KMS-11 (cell line): ENCODE measurements at regions not wholly inside any gene's neighbourhood (a gene's known extent, or its start where the extent isn't known, plus 50 kb on each side); places are given as distances from the start of the nearest gene placed in this dataset.

Experiments used
- H2AFZ ChIP-seq: fragments of 200-600 bp; sonication (generic); 2 replicates; pipeline ENCODE4 v1.6.1; 2016; ENCODE audit warnings: antibody characterized with exemption, mixed run types, low read depth
- H3K27ac ChIP-seq: fragments of 200-600 bp; sonication (generic); 2 replicates; pipeline ENCODE4 v1.6.1; 2016; ENCODE audit warnings: mild to moderate bottlenecking, mixed run types
- H3K27me3 ChIP-seq: fragments of 200-600 bp; sonication (generic); 2 replicates; pipeline ENCODE4 v1.6.1; 2017; ENCODE audit warnings: mild to moderate bottlenecking, low read depth, mixed run types, moderate library complexity; ENCODE audit not compliant: insufficient read depth
- H3K36me3 ChIP-seq: fragments of 200-600 bp; sonication (generic); 2 replicates; pipeline ENCODE4 v1.6.1; 2017; ENCODE audit warnings: mild to moderate bottlenecking, mixed run types; ENCODE audit not compliant: insufficient read depth
- H3K4me1 ChIP-seq: fragments of 200-600 bp; sonication (generic); 2 replicates; pipeline ENCODE4 v1.6.1; 2016; ENCODE audit warnings: mild to moderate bottlenecking, low read depth, mixed run types; ENCODE audit not compliant: poor library complexity, severe bottlenecking
- H3K4me2 ChIP-seq: fragments of 200-600 bp; sonication (generic); 2 replicates; pipeline ENCODE4 v1.7.0; 2016; ENCODE audit warnings: mild to moderate bottlenecking, mixed run types
- H3K4me3 ChIP-seq: fragments of 200-600 bp; sonication (generic); IDR thresholded peaks from 2 replicates; pipeline ENCODE4 v1.6.1; 2017; ENCODE audit warnings: low read depth, low read length, mixed read lengths; ENCODE audit not compliant: insufficient read depth
- H3K79me2 ChIP-seq: fragments of 200-600 bp; sonication (generic); 2 replicates; pipeline ENCODE4 v1.6.1; 2016; ENCODE audit warnings: low read depth, mixed run types; ENCODE audit not compliant: insufficient read depth
- H3K9ac ChIP-seq: fragments of 200-600 bp; sonication (generic); 2 replicates; pipeline ENCODE4 v1.6.1; 2016; ENCODE audit warnings: mild to moderate bottlenecking, mixed run types
- H4K20me1 ChIP-seq: fragments of 200-600 bp; sonication (generic); 2 replicates; pipeline ENCODE4 v1.6.1; 2016; ENCODE audit warnings: mild to moderate bottlenecking, mixed run types; ENCODE audit not compliant: insufficient read depth
- CTCF ChIP-seq: fragments of 200-600 bp; sonication (generic); conservative IDR thresholded peaks from 2 replicates; pipeline ENCODE4 v1.6.1; 2017; ENCODE audit warnings: low read depth, mild to moderate bottlenecking, antibody characterized with exemption, low read length, moderate library complexity, mixed read lengths

- H3K4me1 ChIP-seq, result no peaks in the 10 kb centered on the region
- no peak overlapping the region for H3K27ac ChIP-seq
- no peaks in the 10 kb centered on the region for H3K79me2 ChIP-seq
- no peaks in the 10 kb centered on the region for H4K20me1 ChIP-seq
- no peak overlapping the region for H3K4me2 ChIP-seq
- no peaks in the 10 kb centered on the region for H3K36me3 ChIP-seq
- no peak overlapping the region for H2AFZ ChIP-seq
- TF ChIP-seq CTCF, result no peak
- no peak overlapping the region for H3K9ac ChIP-seq
- H3K27me3 ChIP-seq, result no peaks in the 10 kb centered on the region
- no peak overlapping the region for H3K4me3 ChIP-seq
These were observed 740.6 kb downstream of the KCNT2 start for GRCh38 chr1:195867638-195868037.

- H3K36me3 ChIP-seq, result no peaks in the 10 kb centered on the region
- H3K4me1 ChIP-seq, result no peaks in the 10 kb centered on the region
- H3K27me3 ChIP-seq, result no peaks in the 10 kb centered on the region
- no peak overlapping the region for H2AFZ ChIP-seq
- H3K79me2 ChIP-seq, result no peaks in the 10 kb centered on the region
- no peak for TF ChIP-seq CTCF
- no peak overlapping the region for H3K4me3 ChIP-seq
- no peaks in the 10 kb centered on the region for H4K20me1 ChIP-seq
- H3K4me2 ChIP-seq, result no peak overlapping the region
- no peak overlapping the region for H3K9ac ChIP-seq
- H3K27ac ChIP-seq, result no peak overlapping the region
These were observed 741.4 kb downstream of the KCNT2 start for GRCh38 chr1:195866781-195867222.

GRCh38 chr1:195866091-195866780 lies 742.0 kb downstream of the KCNT2 start:
- no peak overlapping the region for H3K9ac ChIP-seq
- H3K4me2 ChIP-seq, result no peak overlapping the region
- H3K79me2 ChIP-seq, result no peaks in the 10 kb centered on the region
- no peak overlapping the region for H3K4me3 ChIP-seq
- H2AFZ ChIP-seq, result no peak overlapping the region
- H4K20me1 ChIP-seq, result no peaks in the 10 kb centered on the region
- no peak overlapping the region for H3K27ac ChIP-seq
- no peaks in the 10 kb centered on the region for H3K4me1 ChIP-seq
- TF ChIP-seq CTCF, result no peak
- H3K36me3 ChIP-seq, result no peaks in the 10 kb centered on the region
- no peaks in the 10 kb centered on the region for H3K27me3 ChIP-seq

- Histone ChIP-seq H4K20me1 (no peaks in the 10 kb centered on the region), H3K79me2 (no peaks in the 10 kb centered on the region), H3K27me3 (no peaks in the 10 kb centered on the region), H3K36me3 (no peaks in the 10 kb centered on the region), H3K9ac (no peak overlapping the region), H2AFZ (no peak overlapping the region), H3K27ac (no peak overlapping the region), H3K4me2 (no peak overlapping the region), H3K4me3 (no peak overlapping the region), H3K4me1 (no peaks in the 10 kb centered on the region)
- no peak for TF ChIP-seq CTCF
These were observed 756.4 kb downstream of the KCNT2 start for GRCh38 chr1:195851804-195852203.
